ENCODE measurements at regions not wholly inside any gene's neighbourhood (a gene's known extent, or its start where the extent isn't known, plus 50 kb on each side); places are given as distances from the start of the nearest gene placed in this dataset.

GRCh38 chr2:105569606-105570005, 170.8 kb upstream of the FHL2 start:
- TF ChIP-seq CTCF (IDR thresholded peaks at IDR 0.05; ENCODE audit: low read depth, low read length) (no peak), POLR2A (IDR thresholded peaks at IDR 0.05; ENCODE audit: extremely low read depth, insufficient read length) (no peak)

All from NB4 (cell line).